IPS-NIHi11 (cell line): ENCODE measurements at regions not wholly inside any gene's neighbourhood (a gene's known extent, or its start where the extent isn't known, plus 50 kb on each side); places are given as distances from the start of the nearest gene placed in this dataset.

Source experiments
- DNase-seq: peaks from one replicate; pipeline ENCODE4 v3.0.0; 2012; ENCODE audit warnings: mixed read lengths, low spot score

DNA sequence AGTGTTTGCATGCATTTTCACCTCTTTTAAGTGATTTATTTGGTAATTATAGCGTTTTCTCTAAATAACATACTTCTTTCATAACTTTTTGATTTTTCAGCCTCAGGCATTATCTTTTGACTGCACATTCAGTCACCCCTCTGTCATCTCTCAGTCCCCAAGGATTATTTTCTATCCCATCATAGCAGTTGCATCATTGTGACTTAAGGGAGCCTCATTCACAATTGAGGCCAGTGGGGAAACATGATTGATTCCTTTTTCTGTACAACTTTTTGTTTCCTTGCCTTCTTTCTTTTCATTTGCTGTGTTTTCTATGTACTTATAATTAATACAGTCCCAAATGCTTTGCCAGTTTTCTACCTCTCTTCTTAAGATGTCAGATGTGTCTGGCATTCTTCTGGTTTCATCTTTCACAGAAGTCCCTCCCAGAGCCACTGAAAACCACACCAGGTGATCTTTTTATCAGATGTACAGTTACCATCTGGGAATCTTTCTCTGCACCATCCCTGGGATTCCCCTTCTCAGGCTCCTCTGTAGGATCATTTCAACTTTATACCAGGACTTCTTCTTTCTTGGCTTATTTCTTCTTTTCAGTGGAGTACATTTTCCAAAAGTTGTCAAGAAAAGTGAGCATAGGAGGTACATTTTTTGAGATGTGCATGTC, 151.4 kb downstream of the RAP2B start:
- DNase-seq, result no peak

DNA sequence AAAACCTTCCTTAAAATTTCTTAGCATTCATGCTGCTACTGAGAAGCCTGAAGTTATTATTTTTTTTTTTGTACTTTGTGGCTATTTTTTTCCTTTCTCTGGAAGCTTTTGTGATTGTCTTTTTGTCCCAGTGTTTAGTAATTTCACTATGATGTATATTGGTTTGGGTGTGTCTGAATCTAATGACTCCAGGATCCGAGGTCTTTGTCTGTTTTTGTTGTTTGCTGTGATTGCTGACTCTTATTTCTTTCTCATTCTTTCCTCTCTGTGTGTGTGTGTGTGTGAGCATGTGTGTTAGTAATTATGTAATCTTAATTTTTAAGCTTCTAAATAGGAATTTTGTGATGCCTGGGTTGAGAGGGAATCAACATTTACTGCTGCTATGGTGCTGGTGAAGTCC, 152.0 kb downstream of the RAP2B start:
- DNase-seq, result no peak

DNA sequence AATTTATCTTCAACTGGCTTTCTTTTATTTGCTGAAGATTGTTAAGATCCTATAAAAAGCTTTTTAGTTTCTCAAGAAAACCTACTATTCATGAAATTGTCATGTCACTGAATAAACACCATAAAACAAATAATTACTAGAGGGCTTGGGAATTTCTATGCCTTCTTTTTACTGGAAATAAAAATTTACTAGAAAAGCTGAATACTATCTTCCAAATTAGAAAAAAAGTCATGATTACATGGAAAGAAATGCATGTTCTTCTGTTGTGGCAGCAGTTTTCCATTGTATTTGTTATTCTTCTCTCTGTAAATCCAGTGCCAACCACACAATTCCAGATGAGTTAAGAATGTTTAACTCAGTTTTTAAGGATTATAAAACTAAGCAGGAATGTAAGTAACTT, 153.8 kb downstream of the RAP2B start:
- DNase-seq, result no peak

DNA sequence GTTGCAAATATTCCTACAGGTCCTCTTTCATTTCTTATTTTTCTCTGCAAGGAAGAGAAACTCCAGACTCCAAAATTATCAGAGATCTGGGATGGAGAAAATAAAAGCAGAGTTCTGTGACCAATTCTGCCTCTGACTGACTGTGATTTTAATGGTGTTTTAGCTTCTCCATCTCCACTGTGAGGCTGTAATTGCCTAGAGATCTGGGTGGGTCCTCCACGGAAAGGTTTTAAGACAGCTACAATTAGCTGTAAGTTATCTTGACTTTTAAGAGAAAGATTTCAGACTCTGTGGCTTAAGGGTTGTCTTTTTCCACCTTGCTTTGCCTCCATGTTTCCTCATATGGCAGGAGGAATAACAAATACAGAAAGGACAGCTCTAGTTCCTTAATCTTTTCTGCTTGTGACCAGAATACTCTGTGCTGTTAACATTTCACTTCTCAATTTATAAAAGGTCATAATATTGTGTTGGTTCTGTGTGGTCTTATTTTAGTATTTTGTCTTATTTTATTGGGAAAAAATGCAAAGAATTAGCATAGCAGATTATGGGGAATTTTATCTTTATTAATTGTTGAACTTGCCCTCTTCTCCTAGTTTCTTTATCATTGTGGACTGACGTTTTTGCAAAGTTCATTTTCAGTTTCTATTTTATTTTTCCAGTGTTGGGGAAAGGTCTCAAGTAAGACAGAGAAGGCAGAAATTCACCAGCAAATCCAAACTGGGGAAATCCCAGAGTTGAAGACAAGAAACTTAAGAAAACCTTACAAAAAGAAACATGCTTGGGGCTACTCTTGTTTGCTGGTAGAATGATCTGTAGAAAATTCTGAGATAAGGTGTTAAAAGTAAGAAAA, 157.9 kb downstream of the RAP2B start:
- DNase-seq, result no peak

DNA sequence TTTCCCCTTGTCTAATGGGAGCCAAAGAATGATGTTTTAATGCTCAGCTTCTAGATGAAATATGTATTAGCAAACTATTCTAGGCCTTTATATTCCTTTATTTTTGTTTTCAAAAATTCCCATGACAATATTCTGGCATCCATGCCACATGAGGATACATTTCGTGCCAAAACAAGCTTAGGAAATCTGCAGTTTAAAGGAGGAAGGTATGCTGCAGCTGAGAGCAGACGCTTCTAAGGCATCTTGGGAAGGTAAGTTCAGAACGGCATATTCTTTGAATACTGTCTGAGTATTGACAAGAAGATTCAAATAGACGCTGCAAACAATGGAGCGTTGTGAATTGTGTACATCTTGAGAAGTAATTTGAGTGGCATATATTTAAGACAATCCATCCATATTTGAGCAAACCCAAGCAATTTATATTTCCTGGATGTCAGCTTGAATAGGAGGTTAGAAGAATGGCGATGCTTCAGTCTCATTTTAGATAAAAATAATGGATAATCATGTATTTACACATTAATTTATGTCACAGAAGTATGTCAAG, 158.6 kb downstream of the RAP2B start:
- no peak for DNase-seq

DNA sequence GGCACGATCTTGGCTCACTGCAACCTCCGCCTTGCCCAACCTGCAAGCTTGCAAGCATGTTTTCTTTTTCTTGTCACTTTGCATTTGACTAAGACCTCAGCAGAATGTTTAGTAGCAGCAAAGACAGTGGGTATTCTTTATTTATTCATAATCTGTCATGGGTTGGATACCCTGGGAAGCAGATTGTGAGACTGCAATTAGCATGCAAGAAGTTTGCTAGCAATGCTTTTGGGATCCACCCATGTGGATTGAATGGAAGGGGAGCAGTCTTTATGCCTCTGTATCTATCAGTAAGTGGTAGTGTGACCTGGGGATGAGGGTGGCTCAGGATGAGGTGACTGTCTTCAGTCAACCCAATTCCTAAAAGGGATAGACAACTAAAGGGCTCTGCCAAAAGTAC, 166.7 kb downstream of the RAP2B start:
- DNase-seq, result no peak

DNA sequence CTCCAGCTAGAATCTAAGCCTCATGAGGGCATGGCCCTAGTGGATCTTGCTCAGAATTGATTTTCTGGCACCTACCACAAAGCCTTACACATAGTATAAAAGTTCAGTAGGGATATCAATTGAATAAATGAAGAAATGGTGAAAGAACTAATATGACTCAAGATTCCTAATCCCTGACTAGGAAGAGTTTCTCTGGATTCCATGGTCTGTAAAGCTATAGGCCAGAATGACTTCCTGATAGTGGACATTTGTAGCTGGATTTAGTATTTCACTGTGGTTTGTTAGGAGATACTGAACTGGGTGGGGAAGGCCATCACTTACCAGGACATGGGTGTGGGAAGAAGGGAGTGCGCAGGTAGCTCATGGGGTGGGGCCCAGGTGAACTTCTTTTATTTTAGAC, 168.9 kb downstream of the RAP2B start:
- DNase-seq, result no peak

DNA sequence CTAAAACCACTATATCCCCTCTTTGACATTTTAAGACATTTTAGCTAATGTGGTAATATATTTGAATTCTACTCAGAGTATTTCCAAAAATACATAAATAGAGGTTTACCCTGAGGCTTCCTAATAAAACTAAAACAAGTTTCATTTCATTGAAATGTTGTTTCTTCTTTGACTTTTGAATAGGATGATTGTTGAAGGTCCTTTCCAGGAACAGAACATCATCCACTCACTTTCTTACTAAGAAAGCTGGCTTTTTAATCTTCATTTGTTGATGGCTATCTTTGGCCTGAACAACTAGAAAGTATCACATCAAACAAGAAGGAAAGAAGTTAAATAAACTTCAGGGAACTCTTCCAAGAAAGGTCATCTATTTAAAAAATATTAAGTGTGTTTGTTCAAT, 169.7 kb downstream of the RAP2B start:
- no peak for DNase-seq

DNA sequence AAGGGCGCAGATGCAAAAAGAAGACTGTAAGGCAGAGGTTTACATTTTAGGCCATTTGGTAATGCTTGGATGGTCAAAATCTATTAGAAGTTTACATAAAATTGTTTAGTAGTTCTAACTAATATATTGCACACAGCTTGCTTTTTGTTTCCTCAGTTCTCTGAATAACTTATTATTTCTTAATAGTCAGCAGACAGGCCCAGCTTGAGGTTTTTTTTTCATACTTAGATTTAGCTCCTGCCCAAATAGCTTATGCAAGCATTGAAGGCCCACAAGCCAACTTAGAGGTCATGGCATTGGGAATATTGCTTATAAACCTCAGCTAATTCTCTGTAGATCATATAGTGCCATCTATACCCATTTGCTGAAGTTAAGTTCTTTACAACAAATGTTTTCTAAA, 172.5 kb downstream of the RAP2B start:
- no peak for DNase-seq

DNA sequence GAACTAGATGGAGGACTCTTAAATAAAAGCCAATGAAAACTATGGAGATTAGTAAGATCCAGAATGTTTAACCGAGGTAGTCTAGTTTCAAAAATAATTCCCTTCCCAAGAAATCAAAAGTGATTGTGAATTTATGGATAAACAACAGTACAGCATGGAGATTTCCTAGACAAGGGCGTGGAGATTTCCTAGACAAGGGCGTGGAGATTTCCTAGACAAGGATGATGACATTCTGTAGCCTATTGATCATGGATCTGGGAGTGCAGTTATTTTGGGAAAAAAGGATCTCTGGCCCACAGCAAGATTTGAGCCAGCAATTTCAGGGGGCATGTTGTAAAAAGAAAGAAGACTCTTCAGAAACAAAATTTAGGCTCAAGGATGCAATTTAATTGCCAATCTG, 175.3 kb downstream of the RAP2B start:
- DNase-seq, result no peak

DNA sequence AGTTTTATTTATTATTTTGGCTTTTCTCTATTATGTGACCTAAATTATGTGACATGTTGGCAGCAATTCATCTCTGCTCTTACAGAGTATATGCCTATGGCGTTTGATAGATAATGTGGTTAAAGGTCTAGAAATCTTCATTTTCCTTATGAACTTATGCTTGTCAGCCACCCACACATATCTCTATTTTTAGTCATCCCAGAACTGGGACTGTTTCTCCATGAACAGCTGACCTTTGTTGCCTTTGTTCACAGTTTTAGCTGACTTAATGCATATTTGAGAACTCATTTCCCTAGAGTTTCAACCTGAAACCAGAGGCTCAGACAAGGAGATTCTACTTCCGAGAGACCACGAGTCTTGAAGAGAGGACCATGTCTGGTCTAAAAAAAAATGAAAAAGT, 176.5 kb downstream of the RAP2B start:
- DNase-seq, result no peak

DNA sequence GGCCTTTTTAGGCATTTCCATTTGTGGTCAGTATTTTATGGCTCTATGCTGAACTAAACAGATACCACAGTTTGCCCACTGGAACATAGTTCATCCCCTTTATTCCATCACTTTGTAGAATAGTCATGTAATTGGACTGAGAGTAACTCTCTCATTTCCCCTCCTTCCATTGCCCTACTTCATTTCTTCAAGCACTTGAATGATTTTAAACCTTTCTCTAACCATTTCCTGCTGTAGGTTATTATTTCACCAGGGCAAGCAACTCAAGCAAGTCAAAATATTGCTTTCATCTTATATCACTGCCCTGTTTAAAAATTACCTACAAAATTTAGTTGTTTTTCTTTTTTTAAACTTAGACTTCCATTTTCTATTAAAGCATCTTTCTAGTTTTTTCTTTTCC, 177.0 kb downstream of the RAP2B start:
- DNase-seq, result no peak

DNA sequence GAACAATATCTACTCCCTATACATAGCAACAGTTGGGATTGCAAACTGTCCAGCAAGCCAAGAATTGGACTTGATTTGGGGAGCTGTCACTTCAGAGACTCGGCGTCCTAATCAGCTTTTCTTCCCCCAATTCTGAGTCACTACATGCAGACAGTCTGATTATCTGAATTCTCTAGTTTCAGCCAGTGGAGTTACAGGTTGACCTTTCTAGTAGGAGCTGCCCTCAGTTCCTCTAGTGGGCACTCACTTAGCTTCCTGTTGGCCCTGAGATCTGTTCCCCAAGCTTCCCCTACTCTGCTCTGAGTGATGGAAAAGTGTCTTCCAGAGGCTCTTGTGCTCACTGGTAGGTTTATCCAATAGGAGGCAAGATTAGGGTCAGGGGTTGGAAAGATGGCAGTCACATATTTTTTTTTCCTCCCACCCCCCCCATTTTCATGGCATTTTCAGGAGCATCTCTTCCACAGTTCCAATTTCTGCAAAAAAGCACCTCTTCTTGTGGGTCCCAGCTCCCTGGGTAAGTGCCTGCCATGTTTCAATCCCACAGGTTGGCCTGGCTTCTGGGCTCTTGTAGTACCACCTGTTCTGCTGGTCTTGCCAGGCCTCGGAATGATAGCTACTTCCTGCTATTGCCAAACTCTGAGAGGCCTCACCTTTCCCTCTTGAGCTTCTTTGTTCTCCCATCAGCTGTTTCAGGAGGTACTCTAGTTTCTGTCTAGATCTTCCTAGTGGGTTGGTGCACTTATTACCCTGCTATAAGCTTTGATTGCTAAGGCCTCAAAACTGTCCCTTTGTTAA, 182.2 kb downstream of the RAP2B start:
- no peak for DNase-seq

DNA sequence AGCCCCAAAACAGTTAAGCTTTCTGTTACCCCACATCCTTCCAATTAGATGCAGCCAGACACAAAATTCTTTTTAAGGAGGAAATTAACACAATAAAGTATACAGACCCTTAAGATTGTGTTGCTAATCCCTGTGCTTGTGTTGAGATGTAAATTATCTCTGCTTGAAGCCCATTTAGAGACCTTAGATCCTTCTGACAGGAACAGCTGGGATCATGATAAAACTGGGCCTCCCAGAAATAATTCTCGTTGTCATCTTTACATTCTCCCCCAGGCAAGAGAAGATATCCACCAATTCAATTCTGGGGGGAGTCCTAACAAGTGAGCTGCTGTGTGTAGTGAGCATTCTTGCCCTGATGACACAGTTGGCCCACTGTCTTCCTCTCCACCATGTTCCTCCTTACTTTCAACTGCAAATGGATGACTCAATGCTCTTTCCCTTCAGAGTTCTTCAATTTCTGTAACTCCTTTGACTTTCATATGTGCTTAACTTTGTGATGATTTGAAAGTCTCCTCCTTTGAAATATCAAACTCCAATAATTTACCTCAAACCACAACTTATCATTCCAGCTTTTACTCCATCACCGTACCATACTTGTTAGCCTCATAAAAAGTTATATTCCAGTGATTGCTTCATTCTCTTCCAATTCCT, 186.6 kb downstream of the RAP2B start:
- peak; percentile 48 for DNase-seq

DNA sequence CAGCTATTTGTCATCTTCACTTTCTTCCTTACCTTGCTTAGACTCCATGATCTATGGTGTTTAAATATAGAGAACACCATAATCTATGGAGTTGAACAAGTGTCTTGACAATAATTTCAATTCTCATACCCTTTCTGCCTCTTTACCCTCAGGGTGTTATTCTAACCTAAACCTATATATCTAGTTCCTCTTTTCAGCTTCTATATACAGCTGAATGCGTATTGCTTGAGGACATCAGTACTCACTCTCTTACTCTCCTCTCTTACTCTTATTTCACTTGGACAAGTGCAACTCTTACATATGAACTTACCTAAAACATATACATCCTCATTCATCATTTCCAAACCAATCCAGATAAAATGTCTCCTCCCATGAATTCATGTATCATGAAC, 187.1 kb downstream of the RAP2B start:
- no peak for DNase-seq

DNA sequence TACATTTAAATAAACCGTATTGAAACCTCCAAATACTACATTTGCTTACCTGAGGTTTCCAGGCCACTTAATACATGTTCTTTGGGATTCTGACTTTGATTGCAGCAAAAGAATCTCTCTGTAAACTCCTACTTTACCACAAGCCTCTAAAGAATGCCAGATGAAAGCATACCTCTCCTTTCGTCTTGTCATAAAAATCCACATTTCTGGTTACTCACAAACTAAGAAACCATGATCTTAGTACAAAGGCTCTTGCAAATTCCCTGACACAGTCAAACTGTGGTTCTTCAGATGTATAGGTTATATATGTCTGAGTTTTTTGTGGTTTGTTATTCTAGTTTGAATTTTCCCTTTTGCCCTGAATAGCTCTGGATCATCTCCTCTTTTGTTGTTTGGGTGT, 188.4 kb downstream of the RAP2B start:
- DNase-seq, result no peak

DNA sequence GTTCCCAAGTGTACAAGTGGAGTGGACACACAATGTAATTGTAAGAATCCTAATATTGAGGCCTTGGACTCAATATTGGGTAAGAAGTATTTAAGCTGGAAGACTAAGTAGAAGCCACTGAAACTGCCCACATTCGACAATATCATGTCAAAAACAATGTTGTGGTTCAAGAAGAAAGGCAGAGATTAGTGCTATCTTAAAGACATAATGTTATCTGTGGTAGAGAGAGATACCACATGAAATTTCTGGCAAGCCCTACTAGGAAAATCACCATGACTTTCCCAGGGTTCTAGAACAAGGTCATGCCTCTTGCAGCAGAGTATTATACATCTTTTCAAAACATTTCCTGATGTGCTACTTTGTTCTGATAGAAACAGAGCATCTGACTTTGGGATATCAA, 192.6 kb downstream of the RAP2B start:
- DNase-seq, result no peak

DNA sequence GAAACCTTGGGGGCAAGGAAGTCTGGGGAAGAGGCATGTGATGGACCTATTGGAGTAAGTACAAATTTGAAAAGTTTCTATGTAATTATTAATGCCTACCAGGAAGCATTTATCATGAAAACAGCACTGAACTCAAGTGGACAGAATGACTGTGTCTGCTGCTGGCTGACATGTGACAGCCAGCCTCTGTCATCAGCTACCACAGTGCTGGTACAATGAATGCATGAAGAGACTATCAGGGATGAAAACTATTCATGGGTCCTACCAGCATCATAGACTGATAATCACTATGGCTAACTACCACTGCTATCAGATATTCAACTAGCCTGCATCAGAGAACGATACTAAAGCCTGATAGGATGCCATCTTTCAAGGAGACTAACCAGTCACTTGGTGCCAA, 193.5 kb downstream of the RAP2B start:
- no peak for DNase-seq

DNA sequence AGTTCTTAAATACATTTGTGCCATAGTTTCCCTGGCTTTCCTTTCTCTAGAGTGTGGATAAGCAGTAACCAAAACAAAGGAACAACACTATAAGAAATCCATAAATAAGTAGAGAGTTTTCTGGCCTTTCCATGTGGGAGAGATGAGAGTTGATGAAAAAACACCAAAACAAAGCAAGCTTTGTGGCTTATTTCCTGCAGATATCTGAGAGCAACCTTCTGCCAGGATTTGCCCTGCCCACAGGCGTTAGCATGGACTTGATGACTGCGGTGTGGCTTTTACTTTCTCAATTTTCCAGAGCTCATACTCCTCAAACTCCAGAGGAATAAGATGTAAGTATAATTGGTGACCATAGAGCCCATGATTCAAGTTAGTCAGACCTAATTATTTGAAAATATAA, 194.9 kb downstream of the RAP2B start:
- DNase-seq, result no peak

DNA sequence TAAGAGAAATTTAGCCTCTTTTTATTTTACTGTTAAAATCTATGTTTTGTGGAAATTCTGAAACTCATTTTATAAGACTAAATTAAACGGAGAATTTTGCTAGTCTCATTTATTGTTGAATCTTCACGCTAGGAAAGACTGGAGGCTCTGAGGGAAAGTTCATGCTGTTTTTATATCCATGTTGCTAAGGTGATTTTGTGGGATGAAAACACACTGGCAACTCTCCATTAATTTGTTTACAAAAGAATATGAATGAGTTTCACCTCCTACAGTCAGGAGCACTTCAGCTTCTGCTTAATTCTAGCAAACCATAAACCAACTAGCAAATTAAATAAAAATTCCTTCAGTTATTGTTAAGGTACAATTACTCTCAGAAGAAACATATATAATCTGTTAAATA, 195.4 kb downstream of the RAP2B start:
- DNase-seq, result no peak

DNA sequence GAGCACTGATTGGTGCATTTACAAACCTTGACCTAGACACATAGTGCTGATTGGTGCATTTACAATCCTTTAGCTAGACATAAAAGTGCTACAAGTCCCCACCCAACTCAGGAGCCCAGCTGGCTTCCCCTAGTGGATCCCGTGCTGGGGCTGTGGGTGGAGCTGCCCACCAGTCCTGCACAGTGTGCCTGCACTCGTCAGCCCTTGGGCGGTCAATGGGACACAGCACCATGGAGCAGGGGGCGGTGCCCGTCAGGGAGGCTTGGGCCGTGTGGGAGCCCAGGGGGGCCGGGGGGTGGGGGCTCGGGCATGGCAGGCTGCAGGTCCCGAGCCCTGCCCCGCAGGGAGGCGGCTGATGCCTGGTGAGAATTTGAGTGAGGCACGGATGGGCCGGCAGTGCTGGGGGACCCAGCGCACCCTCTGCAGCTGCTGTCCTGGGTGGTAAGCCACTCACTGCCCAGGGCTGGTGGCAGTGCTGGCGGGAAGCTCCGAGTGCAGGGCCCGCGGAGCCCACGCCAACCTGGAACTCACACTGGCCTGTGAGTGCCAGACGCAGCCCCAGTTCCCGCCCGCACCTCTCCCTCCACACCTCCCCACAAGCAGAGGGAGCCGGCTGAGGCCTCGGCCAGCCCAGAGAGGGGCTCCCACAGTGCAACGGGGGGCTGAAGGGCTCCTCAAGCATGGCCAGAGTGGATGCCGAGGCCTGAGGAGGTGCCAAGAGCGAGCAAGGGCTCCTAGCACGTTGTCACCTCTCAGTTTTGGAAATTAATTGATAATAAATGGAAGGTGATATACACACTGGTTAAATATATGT, 207.7 kb downstream of the RAP2B start:
- no peak for DNase-seq
